ENCODE measurements at regions not wholly inside any gene's neighbourhood (a gene's known extent, or its start where the extent isn't known, plus 50 kb on each side); places are given as distances from the start of the nearest gene placed in this dataset.
"Not testable (repeated sequence)": the region's sequence is repeated elsewhere in the genome, so short reads cannot be mapped to it uniquely, and the experiment has no call there.

DNA sequence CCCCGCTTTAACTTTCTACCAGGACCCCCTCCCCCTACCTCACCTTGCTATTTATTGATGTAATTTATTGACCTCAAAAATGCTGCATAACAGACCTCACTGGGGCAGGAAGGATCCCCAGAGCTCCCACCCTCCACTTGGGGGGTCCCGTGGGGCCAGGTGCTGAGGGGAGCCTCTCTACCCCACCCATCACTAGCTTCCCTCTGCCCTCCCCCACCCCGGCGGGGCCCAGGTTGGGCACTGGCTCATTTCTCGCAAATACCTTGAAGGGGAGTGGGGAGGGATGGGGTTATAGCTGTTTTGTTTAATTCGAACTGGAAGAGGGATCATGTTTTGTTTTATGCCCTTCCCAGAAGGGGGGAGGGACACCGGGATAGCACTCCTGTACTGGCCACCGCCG, 125.8 kb downstream of the KLHL28 start:
- not testable (repeated sequence) for TF ChIP-seq POLR2A (IDR thresholded peaks at IDR 0.05; ENCODE audit: low read depth, low read length); POLR2AphosphoS5 (IDR thresholded peaks at IDR 0.05; ENCODE audit: low read depth, low read length); TAF1 (IDR thresholded peaks at IDR 0.05; ENCODE audit: borderline replicate concordance, low read depth, low read length)
